SKM-1 treated with dmso at 0.1 percent for 144 hours (cell line): ENCODE measurements at regions not wholly inside any gene's neighbourhood (a gene's known extent, or its start where the extent isn't known, plus 50 kb on each side); places are given as distances from the start of the nearest gene placed in this dataset.
"Not testable (repeated sequence)": the region's sequence is repeated elsewhere in the genome, so short reads cannot be mapped to it uniquely, and the experiment has no call there.

ENCODE experiments used
- DNase-seq: peaks from one replicate; lab custom pipeline; 2025; ENCODE audit not compliant: unreplicated experiment; lab: John Stamatoyannopoulos, UW

DNA sequence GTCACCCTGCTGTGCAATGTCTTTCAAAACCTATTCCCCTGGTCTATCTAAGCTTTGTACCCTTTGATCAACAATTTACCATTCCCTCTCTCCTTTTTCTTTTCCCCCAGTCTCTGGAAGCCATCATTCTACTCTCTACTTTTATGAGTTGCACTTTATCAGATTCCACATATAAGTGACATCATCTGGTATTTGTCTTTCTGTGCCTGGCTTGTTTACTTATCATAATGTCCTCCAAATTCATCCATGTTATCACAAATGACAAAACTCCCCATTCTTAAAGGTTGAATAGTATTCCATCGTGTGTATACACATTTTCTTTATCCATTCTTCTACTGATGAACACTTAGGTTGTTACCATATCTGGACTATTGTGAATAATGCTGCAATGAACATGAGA lies 344.2 kb upstream of the CCNH start:
- no peak for DNase-seq

DNA sequence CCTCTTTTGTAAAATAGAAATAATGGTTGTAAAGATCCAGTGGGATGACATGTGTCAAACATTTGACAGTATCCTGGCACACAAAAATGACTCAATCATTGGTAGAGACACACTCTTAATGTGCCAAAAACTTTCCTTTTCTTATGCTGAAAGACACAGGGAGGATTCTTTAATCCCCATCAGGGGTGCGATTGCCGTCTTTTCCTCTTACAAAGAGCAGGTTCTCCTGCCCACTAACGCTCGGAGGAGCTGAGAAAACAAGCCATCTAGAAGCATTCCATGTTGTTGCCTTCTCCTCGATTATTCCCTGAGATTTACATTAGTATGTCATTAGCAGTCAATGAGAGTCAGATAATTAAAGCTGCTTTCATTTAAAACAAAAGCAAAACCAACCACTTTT lies 342.6 kb upstream of the CCNH start:
- DNase-seq: no peak

DNA sequence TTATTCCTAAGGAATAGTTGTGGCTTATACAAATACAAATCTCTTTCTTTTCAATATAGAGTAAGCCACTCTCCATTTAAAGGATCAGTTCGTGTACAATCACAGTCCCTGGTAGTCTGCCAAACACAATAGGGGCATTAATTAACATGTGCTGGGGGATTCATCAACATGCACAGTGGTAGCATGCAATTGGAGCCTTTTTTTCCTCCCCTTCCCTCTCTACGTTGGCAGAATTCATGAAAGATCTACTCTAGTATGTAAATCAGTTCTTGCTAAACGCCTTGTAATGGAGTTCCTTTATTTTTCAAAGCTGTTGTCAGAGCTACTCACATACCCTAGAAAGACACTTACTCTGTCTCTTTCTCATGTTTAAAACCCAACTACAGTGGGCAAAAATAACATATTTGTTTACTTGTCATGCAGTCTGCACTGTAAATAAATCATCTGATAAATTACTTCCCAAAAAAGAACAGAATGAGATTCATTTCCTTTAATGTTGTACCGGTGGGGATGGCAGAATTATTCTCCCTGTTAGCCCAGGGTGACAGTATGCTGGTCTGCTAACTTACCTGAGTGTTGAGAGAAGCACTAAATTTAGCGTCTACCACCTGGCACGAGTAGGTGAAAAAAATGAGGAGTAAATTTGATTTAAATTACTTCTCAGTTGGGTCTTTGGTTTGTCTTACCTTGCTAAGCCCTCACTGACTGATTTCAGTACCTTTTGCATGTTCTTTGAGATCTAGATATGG lies 341.5 kb upstream of the CCNH start:
- no peak for DNase-seq

DNA sequence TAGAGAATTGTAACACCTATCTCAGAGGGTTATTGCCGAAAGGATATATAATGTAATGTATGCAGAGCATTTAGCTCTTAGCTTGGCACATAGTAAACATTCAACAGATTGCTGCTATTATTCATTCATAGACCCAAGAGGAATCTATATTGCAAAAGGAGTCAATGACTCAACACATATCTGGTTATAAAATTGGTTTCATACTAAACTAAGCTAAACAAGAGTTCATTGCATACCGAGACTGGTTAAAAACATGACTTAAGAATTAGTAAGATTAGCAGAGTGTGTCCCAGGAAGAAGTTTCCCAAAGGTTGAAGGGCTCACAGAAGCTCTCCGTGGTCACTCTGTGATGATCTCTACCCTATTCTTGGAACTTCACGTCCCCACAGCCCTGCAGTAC lies 339.6 kb upstream of the CCNH start:
- no peak for DNase-seq

DNA sequence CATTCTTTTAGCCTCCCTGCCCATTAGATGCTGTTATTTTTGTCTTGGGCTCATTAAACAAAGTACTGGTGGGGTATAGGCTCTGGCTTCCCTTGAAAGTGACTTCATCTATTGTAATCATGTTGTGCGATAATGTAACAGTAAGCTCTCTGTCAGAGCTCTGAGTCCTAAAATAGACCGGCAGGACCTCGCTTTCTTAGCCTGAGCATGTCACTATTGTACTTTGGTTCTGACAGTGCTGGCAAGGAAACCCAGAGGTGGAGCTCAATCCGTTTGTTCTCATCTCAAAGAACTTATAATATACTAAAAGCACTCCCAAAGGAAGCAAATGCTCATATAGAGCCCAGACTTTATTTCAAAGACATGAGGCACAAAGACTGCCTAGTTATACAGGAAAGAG lies 339.1 kb upstream of the CCNH start:
- DNase-seq: no peak

DNA sequence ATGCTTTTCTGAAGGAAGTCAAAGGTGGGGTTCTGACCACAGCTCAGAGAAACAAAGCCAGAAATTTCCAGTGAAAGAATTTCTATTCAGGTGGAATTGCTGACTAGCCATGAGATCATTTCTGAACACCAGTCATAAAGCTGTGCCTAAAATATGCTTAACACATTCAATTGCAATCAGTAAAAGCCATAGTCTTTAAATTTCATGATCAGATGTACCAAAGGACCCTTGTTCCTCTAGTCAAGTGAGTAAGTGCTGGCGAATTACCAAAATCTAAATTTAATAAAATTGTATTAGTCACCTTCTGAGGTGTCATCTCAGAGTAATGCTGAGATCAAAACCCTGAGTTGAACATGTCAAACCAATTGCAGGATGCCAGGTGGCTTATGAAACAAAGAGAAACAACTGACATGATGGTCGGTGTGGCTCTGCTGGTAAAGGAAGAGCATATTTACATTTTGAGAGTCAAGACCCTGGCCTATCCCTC lies 334.2 kb upstream of the CCNH start:
- no peak for DNase-seq

DNA sequence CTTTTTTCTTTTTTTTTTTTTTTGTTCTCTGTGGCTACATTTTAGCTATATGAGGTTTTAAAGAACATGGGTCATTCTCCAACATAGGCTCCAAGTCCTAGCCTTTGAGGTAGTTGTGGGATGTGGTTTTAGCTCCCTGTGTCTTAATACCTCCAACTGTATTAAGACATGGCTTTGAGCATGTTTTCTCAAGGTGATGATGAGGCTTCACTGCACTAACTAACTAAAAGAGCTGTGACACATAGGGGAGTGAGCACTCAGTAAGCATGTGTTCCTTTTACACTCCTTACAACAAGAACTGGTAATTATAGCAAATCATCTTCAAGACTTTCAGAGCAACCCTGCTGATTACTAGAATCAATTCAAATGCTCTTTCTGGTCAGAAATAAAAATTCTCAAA lies 333.6 kb upstream of the CCNH start:
- DNase-seq: no peak

DNA sequence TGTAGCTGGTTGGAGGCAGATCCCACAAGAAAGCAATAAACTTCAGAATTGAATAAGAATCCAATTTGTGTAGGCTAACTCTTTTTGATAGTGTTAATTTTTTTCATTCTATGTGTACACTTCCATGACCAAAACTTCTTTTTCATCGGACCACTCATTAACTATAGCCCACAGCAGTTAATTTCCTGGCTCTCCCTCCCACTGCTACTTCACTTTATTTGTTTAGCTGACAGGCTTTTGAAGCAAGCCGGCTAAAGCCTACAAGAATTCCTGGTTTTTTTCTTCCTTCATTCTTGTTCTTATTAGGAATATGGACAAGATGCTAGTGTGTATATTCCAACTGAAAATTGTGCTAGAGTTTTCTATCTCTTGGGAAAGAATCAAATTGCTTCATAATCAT lies 329.2 kb upstream of the CCNH start:
- DNase-seq: no peak

DNA sequence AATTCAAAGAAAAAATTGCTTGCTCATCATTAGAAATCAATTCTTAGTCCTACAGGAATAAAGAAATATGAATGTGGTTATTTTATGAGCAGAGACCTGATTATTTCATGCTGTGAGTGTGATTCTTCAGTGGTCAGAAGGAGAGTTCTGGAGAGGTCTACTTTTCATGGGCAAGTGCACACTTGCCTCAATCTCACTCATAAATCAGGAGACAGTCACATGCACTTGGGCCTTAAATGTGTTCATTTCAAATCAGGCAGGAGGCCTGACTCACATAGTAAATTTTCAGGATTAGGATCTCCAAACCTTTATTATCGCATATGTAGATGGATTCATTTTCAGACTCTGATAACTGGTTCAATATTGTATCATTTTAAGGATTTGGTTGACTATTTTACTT lies 323.2 kb upstream of the CCNH start:
- DNase-seq: no peak

DNA sequence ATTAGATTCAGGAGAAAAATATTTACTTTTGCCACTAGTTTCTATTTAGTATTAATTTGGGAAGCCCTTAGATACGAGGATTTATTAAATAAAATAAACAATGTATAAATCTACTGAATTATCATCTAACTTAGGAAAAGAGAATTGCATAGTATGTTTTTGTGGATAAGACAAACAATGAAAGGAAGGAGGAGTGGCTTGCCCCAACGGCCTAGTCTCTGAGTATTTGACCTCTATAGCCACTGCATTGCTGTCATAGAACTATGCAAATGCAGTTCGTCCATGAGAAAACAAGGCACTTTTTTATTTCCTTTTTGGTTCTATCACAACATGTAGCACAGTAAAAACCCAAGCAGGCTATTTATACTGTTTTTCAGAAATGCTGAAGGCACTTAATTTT lies 321.2 kb upstream of the CCNH start:
- DNase-seq: no peak

DNA sequence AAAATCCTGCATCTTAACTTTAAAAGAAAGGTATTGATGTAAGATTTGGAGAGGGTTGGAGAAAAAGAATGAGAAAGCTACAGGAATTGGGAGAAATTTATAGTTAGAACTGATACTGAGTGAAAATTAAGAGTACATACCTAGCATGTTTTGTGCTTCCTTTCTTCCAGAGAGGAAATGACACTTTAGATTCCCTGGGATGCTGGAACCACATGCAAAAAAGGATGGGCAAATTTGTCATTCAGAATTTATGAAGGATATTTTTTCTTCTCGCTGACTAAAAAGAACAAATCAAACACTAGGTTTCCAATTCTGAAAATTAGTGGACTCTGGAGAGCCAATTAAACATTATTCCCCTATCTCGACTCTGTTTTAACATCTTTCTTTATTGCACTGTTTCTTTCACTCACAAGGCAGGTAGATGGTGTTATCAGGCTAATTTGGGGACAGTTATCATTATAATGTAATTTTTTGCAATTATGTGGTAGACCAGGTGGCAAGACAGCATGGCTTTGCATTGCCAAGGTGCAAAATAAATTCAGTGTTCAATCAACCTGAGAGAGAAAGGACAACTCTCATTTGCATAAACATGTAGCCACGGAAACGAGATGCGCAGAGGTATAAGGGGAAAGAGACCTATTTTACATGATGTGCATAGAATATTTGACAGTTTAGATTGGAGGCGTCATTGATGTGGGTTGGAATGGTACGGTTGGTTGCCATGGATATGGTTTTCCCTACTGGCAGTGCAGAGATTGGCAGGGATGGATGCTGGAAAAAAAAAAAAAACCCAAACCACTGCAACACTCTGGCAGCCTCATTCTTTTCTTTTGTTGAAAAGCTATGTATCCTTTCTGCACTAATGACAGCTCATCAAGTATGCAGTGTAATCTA lies 320.4 kb upstream of the CCNH start:
- no peak for DNase-seq

DNA sequence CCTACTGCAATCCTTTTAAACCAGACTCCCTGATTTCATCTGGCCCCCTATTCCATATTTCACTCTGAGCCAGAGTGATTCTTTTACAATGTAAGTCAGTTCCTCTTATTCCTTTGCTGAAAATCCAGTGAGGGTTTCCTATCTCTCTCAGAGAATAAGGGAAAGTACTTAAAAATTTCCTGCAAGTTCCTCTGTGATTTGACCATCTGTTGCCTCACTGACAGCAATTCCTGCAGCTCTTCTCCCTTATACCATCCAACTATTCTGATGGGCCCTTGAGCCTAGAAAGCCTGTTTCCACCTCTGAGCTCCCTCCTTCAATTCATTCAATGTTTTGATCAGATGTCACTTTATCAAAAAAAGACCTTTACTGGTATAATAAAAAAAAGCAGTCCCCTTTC lies 317.1 kb upstream of the CCNH start:
- no peak for DNase-seq

DNA sequence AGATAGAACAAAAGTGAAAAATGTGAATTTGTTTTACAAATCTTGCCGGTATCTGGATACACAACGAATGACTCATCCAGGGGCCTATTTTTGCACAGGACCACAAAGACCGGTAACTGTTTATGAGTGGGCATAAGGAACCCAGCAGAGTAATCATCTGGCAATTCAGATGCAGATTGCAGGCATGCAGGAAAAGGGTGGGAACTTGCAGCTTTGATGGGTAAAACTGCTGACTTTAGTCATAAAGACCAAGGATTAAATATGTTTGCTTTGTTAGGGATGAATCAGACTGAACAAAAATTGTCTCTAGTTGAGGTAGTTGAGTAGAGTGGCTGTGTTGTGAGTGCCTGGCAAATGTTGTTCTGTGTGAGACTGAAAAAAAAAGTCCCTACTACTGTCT lies 309.6 kb upstream of the CCNH start:
- no peak for DNase-seq

DNA sequence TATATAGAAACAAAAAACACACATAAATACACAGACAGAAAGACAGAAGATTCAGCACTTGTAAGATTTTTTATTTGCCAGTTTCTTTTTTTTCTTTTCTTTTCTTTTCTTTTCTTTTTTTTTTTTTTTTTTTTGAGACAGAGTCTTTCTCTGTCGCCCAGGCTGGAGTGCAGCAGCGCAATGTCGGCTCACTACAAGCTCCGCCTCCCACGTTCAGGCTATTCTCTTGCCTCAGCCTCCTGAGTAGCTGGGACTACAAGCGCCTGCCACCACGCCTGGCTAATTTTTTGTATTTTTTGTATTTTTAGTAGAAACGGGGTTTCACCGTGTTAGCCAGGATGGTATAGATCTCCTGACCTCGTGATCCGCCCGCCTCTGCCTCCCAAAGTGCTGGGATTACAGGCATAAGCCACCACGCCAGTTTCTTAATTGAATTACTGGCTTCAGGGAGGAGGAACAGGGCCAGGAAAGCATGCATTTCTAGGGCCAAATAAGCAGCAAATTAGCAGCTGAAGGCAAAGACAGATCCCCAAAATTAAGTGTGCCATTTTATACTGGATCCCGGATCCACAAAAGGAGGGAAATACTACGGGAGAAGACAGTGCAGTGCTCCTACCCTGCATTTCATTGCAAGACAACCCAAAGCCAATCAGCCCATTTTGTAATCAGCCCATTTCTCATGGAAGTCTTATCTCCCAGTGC lies 305.6 kb upstream of the CCNH start:
- DNase-seq: not testable (repeated sequence)

DNA sequence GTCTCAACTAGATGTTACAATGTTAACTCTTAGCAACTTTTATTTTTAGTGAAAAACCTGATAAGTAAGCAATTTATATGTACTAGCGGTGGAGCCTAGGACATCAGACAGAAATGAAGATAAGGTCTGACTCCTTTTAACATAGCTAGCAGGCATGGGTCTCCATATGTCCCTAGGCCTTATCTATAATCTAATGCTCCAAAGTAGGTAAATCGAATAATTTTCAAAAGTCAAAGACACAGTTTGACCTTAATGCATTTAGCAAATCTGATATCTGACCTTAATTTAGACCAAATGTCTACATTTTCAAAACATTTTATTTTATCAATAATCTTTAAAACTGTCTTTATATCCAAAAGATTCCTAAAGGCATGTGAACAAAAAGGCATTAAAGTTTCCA lies 305.0 kb upstream of the CCNH start:
- no peak for DNase-seq

DNA sequence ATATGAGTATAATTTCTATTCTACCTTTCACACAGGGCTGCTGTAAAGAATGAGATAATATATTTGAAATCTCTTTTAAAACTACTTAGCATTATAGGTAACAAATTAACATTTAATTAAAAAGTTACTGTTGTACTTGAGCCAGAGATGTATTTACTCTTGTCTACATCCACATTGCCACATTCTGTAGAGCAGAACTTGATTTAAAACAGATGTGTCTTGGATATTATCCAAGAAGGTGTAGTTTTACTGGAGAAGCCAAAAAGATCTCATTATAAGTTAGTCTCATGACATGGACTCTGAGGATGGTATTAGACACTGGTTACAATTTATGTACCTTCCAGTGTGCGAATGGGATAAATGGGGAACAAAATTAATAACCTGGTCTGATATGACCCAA lies 293.1 kb upstream of the CCNH start:
- DNase-seq: no peak

DNA sequence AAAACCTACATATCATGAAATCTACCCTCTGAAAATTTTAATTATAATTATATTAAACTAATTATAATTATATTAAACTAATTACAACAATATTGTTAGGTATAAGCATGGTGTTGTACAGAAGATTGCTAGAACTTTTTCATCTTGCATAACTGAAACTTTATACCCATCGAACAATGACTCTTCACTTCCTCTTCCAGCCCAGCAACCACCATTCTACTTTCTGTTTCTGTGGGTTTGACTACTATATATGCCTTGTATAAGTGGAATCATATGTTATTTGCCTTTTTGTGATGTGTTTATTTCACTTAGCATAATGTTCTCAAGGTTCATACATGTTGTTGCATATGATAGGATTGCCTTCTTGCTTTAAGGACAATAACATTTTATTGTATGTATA lies 274.2 kb upstream of the CCNH start:
- peak; percentile 59 for DNase-seq

DNA sequence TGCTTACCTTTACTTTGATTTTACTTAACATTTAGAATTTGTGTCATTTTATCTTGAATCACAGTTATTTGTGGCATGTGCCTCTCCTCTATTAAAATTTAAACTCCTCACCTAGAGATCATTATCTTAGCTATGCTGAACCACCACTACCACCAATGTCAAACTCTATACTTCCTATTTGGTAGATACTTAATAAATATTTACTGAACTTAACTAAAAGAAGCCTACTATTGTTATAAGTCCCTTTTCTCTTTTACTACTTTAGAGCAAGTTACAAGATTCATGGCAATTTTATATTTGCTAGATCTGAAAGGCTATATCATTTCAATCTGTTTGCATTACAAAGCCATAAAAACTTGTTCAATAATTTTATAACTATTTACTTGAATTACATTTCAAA lies 273.3 kb upstream of the CCNH start:
- DNase-seq: no peak

DNA sequence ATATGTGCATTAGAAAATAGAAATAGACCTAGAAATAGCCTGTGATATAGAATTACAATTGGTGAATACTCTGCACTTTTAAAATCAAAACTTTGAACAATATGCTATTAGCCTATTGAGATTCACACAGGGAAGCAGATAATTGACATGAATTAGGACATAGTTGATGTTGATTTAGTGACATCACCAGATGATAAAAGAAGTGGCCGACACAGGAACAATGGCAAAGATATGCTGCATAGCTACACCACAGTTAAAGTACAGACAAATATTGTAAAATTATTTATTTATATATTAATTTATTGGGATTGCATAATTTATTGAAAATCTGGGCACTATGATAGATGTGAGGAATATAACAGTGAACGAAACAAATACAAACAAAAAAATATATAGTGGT lies 261.5 kb upstream of the CCNH start:
- DNase-seq: no peak

DNA sequence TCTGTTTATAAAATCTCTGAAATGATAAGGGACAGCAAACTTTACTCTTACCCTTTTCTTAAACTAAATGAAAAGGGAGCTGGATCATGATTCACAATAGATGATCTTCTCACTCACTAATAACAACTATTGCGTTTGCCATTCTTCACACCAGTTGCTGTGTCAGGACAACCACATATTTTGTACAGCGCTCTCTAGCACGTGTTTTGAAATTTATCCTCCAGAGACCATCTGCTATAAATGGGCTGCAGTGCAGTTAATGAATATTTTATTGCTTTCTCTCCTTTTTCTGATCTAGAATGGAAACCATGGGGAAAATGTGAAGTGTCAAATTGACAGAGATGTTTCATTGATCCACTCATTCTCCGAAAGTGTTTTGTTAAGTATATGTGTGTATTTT lies 258.4 kb upstream of the CCNH start:
- no peak for DNase-seq

DNA sequence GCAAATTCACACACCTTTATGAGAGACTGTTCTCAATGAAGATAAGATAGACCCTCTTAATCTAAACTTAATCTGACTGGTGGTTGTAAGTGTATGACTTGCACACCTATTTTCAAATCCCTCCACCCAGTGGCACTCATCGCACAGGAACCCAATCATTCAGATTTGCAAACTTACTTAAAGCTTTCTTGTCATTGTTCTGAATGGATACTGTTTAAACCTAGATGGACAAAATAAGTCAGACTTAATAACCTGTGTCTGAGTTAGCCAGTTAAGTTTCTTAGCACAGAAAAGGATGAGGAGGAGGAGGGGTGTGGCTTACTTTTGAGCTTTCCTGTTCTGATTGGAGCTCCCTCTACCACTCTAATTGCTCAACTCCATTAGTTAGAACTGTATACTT lies 252.4 kb upstream of the CCNH start:
- no peak for DNase-seq
